H1 (cell line): ENCODE measurements at regions not wholly inside any gene's neighbourhood (a gene's known extent, or its start where the extent isn't known, plus 50 kb on each side); places are given as distances from the start of the nearest gene placed in this dataset.

Experiments used
- FOSL1 ChIP-seq: IDR thresholded peaks from 2 replicates; pipeline ENCODE4 v1.6.1; 2011; ENCODE audit warnings: mild to moderate bottlenecking, low read depth, low read length, moderate library complexity; ENCODE audit not compliant: insufficient read depth

- no peak for TF ChIP-seq FOSL1
These were observed 106.4 kb downstream of the IRX5 start (continued) for GRCh38 chr16:55037046-55037445.
